ENCODE measurements at regions not wholly inside any gene's neighbourhood (a gene's known extent, or its start where the extent isn't known, plus 50 kb on each side); places are given as distances from the start of the nearest gene placed in this dataset.

DNA sequence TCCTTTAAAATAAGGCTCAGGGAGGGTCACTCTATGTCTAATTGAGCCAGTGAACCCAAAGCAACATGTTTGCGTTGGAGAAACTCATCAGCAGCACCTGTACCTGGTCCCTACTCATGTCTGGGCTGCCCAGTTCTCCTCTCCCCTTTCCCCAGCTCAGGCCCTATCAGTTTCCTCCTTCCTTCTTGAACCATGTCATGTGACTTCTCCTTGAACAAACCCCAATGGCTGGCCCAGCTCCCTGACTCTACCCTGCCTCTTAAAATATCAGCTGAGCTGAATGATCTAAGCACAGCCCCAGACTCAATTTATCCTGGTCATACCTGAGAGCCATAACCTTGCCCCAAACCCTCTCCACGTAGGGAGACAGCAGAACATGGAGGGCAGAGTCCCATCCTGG lies 290.9 kb downstream of the LPIN1 start:
- TF ChIP-seq, protein P1, sequence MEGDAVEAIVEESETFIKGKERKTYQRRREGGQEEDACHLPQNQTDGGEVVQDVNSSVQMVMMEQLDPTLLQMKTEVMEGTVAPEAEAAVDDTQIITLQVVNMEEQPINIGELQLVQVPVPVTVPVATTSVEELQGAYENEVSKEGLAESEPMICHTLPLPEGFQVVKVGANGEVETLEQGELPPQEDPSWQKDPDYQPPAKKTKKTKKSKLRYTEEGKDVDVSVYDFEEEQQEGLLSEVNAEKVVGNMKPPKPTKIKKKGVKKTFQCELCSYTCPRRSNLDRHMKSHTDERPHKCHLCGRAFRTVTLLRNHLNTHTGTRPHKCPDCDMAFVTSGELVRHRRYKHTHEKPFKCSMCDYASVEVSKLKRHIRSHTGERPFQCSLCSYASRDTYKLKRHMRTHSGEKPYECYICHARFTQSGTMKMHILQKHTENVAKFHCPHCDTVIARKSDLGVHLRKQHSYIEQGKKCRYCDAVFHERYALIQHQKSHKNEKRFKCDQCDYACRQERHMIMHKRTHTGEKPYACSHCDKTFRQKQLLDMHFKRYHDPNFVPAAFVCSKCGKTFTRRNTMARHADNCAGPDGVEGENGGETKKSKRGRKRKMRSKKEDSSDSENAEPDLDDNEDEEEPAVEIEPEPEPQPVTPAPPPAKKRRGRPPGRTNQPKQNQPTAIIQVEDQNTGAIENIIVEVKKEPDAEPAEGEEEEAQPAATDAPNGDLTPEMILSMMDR (IDR thresholded peaks at IDR 0.05): no peak
- no peak for TF ChIP-seq POLR2A (IDR thresholded peaks at IDR 0.05)
